Endothelial cell of umbilical vein (primary cell): ENCODE measurements at regions not wholly inside any gene's neighbourhood (a gene's known extent, or its start where the extent isn't known, plus 50 kb on each side); places are given as distances from the start of the nearest gene placed in this dataset.

Source experiments
- BruUV-seq: library from RNA; stranded (reverse); fragments of 400-500 nt; replicated peaks from 2 replicates; lab custom pipeline; 2021; lab: Mats Ljungman, UMichigan
- CTCF ChIA-PET: fragments of 300-600, 350-600 bp; sonication (Branson Sonifier 250); formaldehyde crosslinking; loops from one replicate; lab custom pipeline; 2021; ENCODE audit warnings: antibody characterized with exemption, inconsistent platforms; lab: Charles Lee
- POLR2A ChIA-PET: fragments of 300-600, 350-600 bp; sonication (Branson Sonifier 250); formaldehyde crosslinking; loops from one replicate; lab custom pipeline; 2021; ENCODE audit warnings: antibody characterized with exemption, inconsistent platforms; lab: Charles Lee
- DNase-seq: peaks from one replicate; pipeline ENCODE4 v3.0.0-alpha.2; 2011; ENCODE audit warnings: low read depth, low spot score
- FAIRE-seq: peaks from 2 replicates; lab custom pipeline; 2011; peaks lifted over from hg19 to GRCh38; lab: Jason Lieb, UNC
- H2AFZ ChIP-seq: 2 replicates; pipeline ENCODE4 v1.6.0; 2012; ENCODE audit warnings: low read depth, low read length, control low read depth, inconsistent platforms
- H3K27ac ChIP-seq: 2 replicates; pipeline ENCODE4 v1.5.1; 2011; ENCODE audit warnings: low read depth, mild to moderate bottlenecking, control low read depth, low read length, moderate library complexity; ENCODE audit not compliant: insufficient read depth
- H3K27me3 ChIP-seq, 2 experiments: 2 replicates each; pipeline versions ENCODE4 v1.6.0 to v1.6.1; 2011; ENCODE audit warnings: low read length in 2 of 2, mixed read lengths in 1 of 2; ENCODE audit not compliant: control insufficient read depth in 2 of 2, insufficient read depth in 2 of 2
- H3K36me3 ChIP-seq, 2 experiments: 2 replicates in 1 of 2; 3 replicates in 1 of 2; pipeline ENCODE4 v1.5.1; 2011; ENCODE audit warnings: low read length in 2 of 2, mild to moderate bottlenecking in 1 of 2, moderate library complexity in 1 of 2; ENCODE audit not compliant: control insufficient read depth in 2 of 2, insufficient read depth in 2 of 2; ENCODE audit errors: extremely low read depth in 1 of 2
- H3K4me1 ChIP-seq: 3 replicates; pipeline ENCODE4 v1.5.1; 2011; ENCODE audit warnings: mild to moderate bottlenecking, low read length; ENCODE audit not compliant: control insufficient read depth, insufficient read depth; ENCODE audit errors: extremely low read depth
- H3K4me2 ChIP-seq: 2 replicates; pipeline ENCODE4 v1.6.1; 2011; ENCODE audit warnings: low read length, control low read depth, mixed read lengths; ENCODE audit not compliant: insufficient read depth
- H3K4me3 ChIP-seq, 3 experiments: fragments of 200-600 bp in 1 of 3; sonication (generic), shearing (Covaris generic) in 1 of 3; replicated peaks in 1 of 3; 2 replicates each; pipeline ENCODE4 v1.5.1; 2011 to 2016; ENCODE audit warnings: control low read depth in 3 of 3, low read length in 3 of 3, mild to moderate bottlenecking in 2 of 3, inconsistent platforms in 1 of 3, low read depth in 1 of 3, moderate library complexity in 1 of 3; ENCODE audit not compliant: insufficient read depth in 1 of 3
- H3K79me2 ChIP-seq: 2 replicates; pipeline ENCODE4 v1.6.0; 2012; ENCODE audit warnings: low read length, inconsistent platforms; ENCODE audit not compliant: control insufficient read depth, insufficient read depth
- H3K9ac ChIP-seq: replicated peaks from 2 replicates; pipeline ENCODE3; 2011; ENCODE audit warnings: low read length, control low read depth; ENCODE audit not compliant: insufficient read depth; ENCODE audit errors: extremely low read depth
- H3K9me1 ChIP-seq: replicated peaks from 3 replicates; pipeline ENCODE4 v1.6.0; 2011; ENCODE audit warnings: mild to moderate bottlenecking, low read length; ENCODE audit not compliant: control insufficient read depth, insufficient read depth; ENCODE audit errors: extremely low read depth
- H3K9me3 ChIP-seq: replicated peaks from 2 replicates; pipeline ENCODE4 v1.5.1; 2012; ENCODE audit warnings: low read length, inconsistent platforms; ENCODE audit not compliant: control insufficient read depth, insufficient read depth
- H4K20me1 ChIP-seq: replicated peaks from 2 replicates; pipeline ENCODE3; 2011; ENCODE audit warnings: mild to moderate bottlenecking, low read length; ENCODE audit not compliant: control insufficient read depth, insufficient read depth; ENCODE audit errors: extremely low read depth
- EZH2 ChIP-seq: IDR thresholded peaks from 2 replicates; pipeline ENCODE4 v1.6.1; 2012; ENCODE audit warnings: borderline replicate concordance, low read depth, mild to moderate bottlenecking, moderate library complexity, low read length, inconsistent platforms; ENCODE audit not compliant: severe bottlenecking
- FOS ChIP-seq: IDR thresholded peaks from 2 replicates; pipeline ENCODE4 v1.6.1; 2011; ENCODE audit warnings: mild to moderate bottlenecking, low read length, moderate library complexity, borderline replicate concordance; ENCODE audit not compliant: insufficient read depth
- GATA2 ChIP-seq: IDR thresholded peaks from 2 replicates; pipeline ENCODE4 v1.7.0; 2011; ENCODE audit warnings: low read depth, mild to moderate bottlenecking, moderate library complexity, mixed read lengths, low read length; ENCODE audit not compliant: insufficient read length, insufficient read depth
- JUN ChIP-seq: IDR thresholded peaks from 2 replicates; pipeline ENCODE4 v1.6.1; 2011; ENCODE audit warnings: borderline replicate concordance, low read depth; ENCODE audit not compliant: insufficient read length, insufficient read depth
- POLR2A ChIP-seq: IDR thresholded peaks from 2 replicates; pipeline ENCODE4 v1.6.1; 2012; ENCODE audit warnings: low read depth, mild to moderate bottlenecking, control low read depth, low read length
- POLR2AphosphoS5 ChIP-seq: IDR thresholded peaks from 2 replicates; pipeline ENCODE4 v1.6.1; 2012; ENCODE audit warnings: low read depth, mild to moderate bottlenecking, control low read depth, low read length, moderate library complexity; ENCODE audit not compliant: insufficient read depth
- dilution Hi-C: fragments of 300-500 bp; cut with MboI; formaldehyde crosslinking; loops from one replicate; pipeline ENCODE4 v1.15.0; 2019; ENCODE audit warnings: low sequenced_read_pairs; ENCODE audit not compliant: extremely low pct_ligation_motif_present
- intact Hi-C: fragments of 100-400 bp; cut with micrococcal nuclease; formaldehyde crosslinking; loops from one replicate; pipeline ENCODE4 v1.10.0; 2022
- TF ChIP-seq, protein P1 (sequence below): IDR thresholded peaks from 2 replicates; pipeline ENCODE4 v1.6.1; 2011; ENCODE audit not compliant: insufficient read depth, insufficient read length
- TF ChIP-seq, protein P2 (sequence below), 2 donors: IDR thresholded peaks; 1 replicate in 1 of 2; 2 replicates in 1 of 2; pipeline ENCODE4 v1.5.1; 2011; ENCODE audit warnings: low read length in 2 of 2, mild to moderate bottlenecking in 2 of 2, moderate library complexity in 2 of 2, control low read depth in 1 of 2, inconsistent platforms in 1 of 2, low read depth in 1 of 2; ENCODE audit not compliant: insufficient read depth in 1 of 2; ENCODE audit errors: extremely low read depth in 1 of 2

DNA sequence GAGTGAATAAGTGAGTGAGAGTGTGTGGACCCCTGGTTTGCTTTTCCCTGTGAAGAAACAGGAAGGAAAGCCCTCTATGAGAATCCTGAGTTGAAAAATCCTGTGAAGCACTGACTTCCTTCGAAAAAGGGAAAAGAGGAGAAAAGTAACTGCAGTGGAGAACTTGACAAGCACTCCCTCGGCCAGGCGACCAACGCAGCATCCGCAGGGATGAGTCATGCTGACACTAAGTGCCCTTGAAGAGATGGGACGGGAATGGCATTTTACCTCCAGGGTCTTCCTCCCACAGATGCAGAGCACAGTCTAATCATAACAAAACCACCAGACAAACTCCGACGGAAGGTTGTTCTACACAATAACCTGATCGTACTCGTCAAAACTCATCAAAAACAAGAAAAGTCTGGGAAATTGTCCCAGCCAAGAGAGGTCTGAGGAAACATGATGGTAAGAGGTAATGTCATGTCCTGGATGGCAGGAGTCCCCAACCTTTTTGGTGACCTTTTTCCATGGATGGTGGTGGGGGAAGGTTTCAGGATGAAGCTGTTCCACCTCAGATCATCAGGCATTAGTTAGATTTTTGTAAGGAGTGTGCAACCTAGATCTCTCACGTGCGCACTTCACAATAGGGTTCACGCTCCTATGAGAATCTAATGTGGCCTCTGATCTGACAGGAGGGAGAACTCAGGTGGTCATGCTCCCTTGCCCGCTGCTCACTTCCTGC, 132.2 kb upstream of the B3GAT1 start:
- intact Hi-C loops, result no loop called here
- CTCF ChIA-PET, result no interaction called here
- dilution Hi-C loops, result no loop called here
- DNase-seq, result no peak
- BruUV-seq, result no TSS peak
- H3K4me3 ChIP-seq, result no peak overlapping the region
- H3K27me3 ChIP-seq, result no peaks in the 10 kb centered on the region
- no peaks in the 10 kb centered on the region for H4K20me1 ChIP-seq
- H3K4me2 ChIP-seq, result no peak overlapping the region
- H3K4me1 ChIP-seq, result no peaks in the 10 kb centered on the region
- no peak overlapping the region for H3K27ac ChIP-seq
- no peak for TF ChIP-seq GATA2
- TF ChIP-seq, protein P1, sequence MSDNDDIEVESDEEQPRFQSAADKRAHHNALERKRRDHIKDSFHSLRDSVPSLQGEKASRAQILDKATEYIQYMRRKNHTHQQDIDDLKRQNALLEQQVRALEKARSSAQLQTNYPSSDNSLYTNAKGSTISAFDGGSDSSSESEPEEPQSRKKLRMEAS, result no peak
- no peak for TF ChIP-seq EZH2
- TF ChIP-seq, protein P2, sequence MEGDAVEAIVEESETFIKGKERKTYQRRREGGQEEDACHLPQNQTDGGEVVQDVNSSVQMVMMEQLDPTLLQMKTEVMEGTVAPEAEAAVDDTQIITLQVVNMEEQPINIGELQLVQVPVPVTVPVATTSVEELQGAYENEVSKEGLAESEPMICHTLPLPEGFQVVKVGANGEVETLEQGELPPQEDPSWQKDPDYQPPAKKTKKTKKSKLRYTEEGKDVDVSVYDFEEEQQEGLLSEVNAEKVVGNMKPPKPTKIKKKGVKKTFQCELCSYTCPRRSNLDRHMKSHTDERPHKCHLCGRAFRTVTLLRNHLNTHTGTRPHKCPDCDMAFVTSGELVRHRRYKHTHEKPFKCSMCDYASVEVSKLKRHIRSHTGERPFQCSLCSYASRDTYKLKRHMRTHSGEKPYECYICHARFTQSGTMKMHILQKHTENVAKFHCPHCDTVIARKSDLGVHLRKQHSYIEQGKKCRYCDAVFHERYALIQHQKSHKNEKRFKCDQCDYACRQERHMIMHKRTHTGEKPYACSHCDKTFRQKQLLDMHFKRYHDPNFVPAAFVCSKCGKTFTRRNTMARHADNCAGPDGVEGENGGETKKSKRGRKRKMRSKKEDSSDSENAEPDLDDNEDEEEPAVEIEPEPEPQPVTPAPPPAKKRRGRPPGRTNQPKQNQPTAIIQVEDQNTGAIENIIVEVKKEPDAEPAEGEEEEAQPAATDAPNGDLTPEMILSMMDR (IDR thresholded peaks at IDR 0.05; ENCODE audit: extremely low read depth in 1 of 2, insufficient read depth in 1 of 2, low read depth in 1 of 2, low read length in 2 of 2), result no peak
- TF ChIP-seq JUN, result no peak
- TF ChIP-seq POLR2A, result no peak
- TF ChIP-seq FOS, result no peak
- TF ChIP-seq POLR2AphosphoS5, result no peak
- no peak for FAIRE-seq
- no peak overlapping the region for H3K9ac ChIP-seq
- no peaks in the 10 kb centered on the region for H3K79me2 ChIP-seq
- no peaks in the 10 kb centered on the region for H3K9me1 ChIP-seq
- H3K36me3 ChIP-seq, result no peaks in the 10 kb centered on the region
- H3K9me3 ChIP-seq, result peaks cover 3% of the 10 kb centered on the region
- no peak overlapping the region for H2AFZ ChIP-seq
- POLR2A ChIA-PET, result no interaction called here
